ENCODE measurements at regions not wholly inside any gene's neighbourhood (a gene's known extent, or its start where the extent isn't known, plus 50 kb on each side); places are given as distances from the start of the nearest gene placed in this dataset.

DNA sequence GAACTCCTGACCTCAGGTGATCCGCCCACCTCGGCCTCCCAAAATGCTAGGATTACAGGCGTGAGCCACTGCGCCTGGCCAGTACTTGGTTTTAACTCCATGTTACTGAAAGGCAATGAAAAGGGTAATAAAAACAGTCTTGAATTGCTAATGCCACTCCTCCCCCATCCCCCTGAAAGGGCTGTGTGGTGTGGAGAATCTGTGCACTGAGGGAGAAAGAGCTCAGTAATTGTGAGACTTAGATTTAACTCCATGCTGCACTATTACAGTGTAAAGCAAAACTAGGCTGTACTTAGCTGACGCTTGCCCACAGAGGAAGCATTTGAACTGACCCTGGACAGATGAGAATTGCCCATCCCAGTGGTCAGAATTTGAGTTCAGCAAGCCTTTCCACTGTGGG, 1662.4 kb upstream of the ACO1 start:
- Mint-ChIP-seq H3K4me1 (peaks cover 8 to 9% of the 10 kb centered on the region in 2 experiments; a peak in 3 of 4 replicates), H3K4me3 (no peak overlapping the region), H3K36me3 (ENCODE audit: insufficient read depth in 1 of 3, low read depth in 3 of 3) (no peaks in the 10 kb centered on the region), H3K27ac (0 out of 7 replicates have a peak overlapping the region, but pooled peaks of 1 of the 3 experiments have one; percentile 65), H3K27me3 (ENCODE audit: low read depth) (peaks cover 2% of the 10 kb centered on the region; the same call in 1 of the 2 replicates), H3K9me3 (no peaks in the 10 kb centered on the region)
- H4K20me1 ChIP-seq (ENCODE audit: control insufficient read depth, insufficient read depth, insufficient read length): no peaks in the 10 kb centered on the region
- H3K9me3 ChIP-seq (ENCODE audit: control insufficient read depth, low read depth, low read length): no peaks in the 10 kb centered on the region
- H3K79me2 ChIP-seq (ENCODE audit: insufficient read depth, low read length): no peaks in the 10 kb centered on the region
- no peak overlapping the region for H2BK15ac ChIP-seq (ENCODE audit: low read depth, low read length)
- no peak overlapping the region for H3K14ac ChIP-seq (ENCODE audit: insufficient read depth, low read length)
- no peaks in the 10 kb centered on the region for H3K79me1 ChIP-seq (ENCODE audit: insufficient read depth, low read depth, low read length, poor library complexity, severe bottlenecking)
- no peak overlapping the region for H2BK5ac ChIP-seq (ENCODE audit: insufficient read length, low read length)
- TF ChIP-seq CTCF (conservative IDR thresholded peaks at IDR 0.05): no peak
- no peaks in the 10 kb centered on the region for H3K23me2 ChIP-seq (ENCODE audit: insufficient read length, low read depth, low read length, poor library complexity, severe bottlenecking)
- H3T11ph ChIP-seq (ENCODE audit: low read length): no peak overlapping the region
- H3K56ac ChIP-seq (ENCODE audit: insufficient read length, low read depth, low read length): no peak overlapping the region
- no peak overlapping the region for H2AK5ac ChIP-seq (ENCODE audit: insufficient read length, low read length)
- H2BK20ac ChIP-seq (ENCODE audit: low read depth, low read length, poor library complexity, severe bottlenecking): no peak overlapping the region
- H3K23ac ChIP-seq (ENCODE audit: insufficient read length, low read depth, low read length): no peak overlapping the region
- H2AFZ ChIP-seq (ENCODE audit: low read length): peak overlapping the region; percentile 66
- H3K18ac ChIP-seq (ENCODE audit: insufficient read length, low read depth, low read length): no peak overlapping the region
- H2BK12ac ChIP-seq (ENCODE audit: insufficient read length, low read depth, low read length): no peak overlapping the region
- no peak overlapping the region for H3K4ac ChIP-seq (ENCODE audit: low read depth, low read length)
- no peak overlapping the region for H3K4me2 ChIP-seq (ENCODE audit: insufficient read depth, insufficient read length, low read length)
- no peak overlapping the region for H3K9ac ChIP-seq (ENCODE audit: extremely low read depth, insufficient read length, low read length)
- no CpG with 5 or more reads among the region's 5 CpGs for WGBS (ENCODE audit: extremely low coverage, insufficient read length, low lambda C conversion rate)
- H3K4me1 ChIP-seq (ENCODE audit: insufficient read depth, low read length): no peaks in the 10 kb centered on the region; the same call in 1 of the 2 replicates
- no peak overlapping the region for H4K5ac ChIP-seq (ENCODE audit: insufficient read length, low read depth, low read length)
- DNase-seq: no peak
- no peaks in the 10 kb centered on the region for H3K27me3 ChIP-seq (ENCODE audit: insufficient read depth, low read length)
- H4K8ac ChIP-seq (replicated peaks; ENCODE audit: insufficient read length, low read depth, low read length): no peak overlapping the region
- H3K27ac ChIP-seq (ENCODE audit: insufficient read length, low read depth, low read length): no peak overlapping the region
- no peak overlapping the region for H4K91ac ChIP-seq (ENCODE audit: insufficient read length, low read depth, low read length)
- H2BK120ac ChIP-seq (ENCODE audit: low read depth, low read length, poor library complexity, severe bottlenecking): no peak overlapping the region

Data from H9 (cell line).